ENCODE measurements at regions not wholly inside any gene's neighbourhood (a gene's known extent, or its start where the extent isn't known, plus 50 kb on each side); places are given as distances from the start of the nearest gene placed in this dataset.

GRCh38 chr17:10249271-10250010 lies 51.0 kb upstream of the GAS7 start:
- TF ChIP-seq, protein P1, sequence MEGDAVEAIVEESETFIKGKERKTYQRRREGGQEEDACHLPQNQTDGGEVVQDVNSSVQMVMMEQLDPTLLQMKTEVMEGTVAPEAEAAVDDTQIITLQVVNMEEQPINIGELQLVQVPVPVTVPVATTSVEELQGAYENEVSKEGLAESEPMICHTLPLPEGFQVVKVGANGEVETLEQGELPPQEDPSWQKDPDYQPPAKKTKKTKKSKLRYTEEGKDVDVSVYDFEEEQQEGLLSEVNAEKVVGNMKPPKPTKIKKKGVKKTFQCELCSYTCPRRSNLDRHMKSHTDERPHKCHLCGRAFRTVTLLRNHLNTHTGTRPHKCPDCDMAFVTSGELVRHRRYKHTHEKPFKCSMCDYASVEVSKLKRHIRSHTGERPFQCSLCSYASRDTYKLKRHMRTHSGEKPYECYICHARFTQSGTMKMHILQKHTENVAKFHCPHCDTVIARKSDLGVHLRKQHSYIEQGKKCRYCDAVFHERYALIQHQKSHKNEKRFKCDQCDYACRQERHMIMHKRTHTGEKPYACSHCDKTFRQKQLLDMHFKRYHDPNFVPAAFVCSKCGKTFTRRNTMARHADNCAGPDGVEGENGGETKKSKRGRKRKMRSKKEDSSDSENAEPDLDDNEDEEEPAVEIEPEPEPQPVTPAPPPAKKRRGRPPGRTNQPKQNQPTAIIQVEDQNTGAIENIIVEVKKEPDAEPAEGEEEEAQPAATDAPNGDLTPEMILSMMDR (IDR thresholded peaks at IDR 0.05; ENCODE audit: unreplicated experiment) = no peak
- Mint-ChIP-seq H3K9me3 (ENCODE audit: unreplicated experiment) (no peaks in the 10 kb centered on the region), H3K27ac (ENCODE audit: low read depth, unreplicated experiment) (no peak overlapping the region), H3K4me3 (ENCODE audit: unreplicated experiment) (no peak overlapping the region), H3K4me1 (ENCODE audit: insufficient read depth, unreplicated experiment) (no peaks in the 10 kb centered on the region), H3K36me3 (ENCODE audit: insufficient read depth, unreplicated experiment) (no peaks in the 10 kb centered on the region), H3K27me3 (ENCODE audit: insufficient read depth, unreplicated experiment) (peaks cover 38% of the 10 kb centered on the region)
- intact Hi-C loops (cut with micrococcal nuclease) = no loop called here
- no TSS peak for BruUV-seq (replicated peaks)
- ChIA-PET CTCF (interaction anchor here (0.6 kb wide), 3 partner anchors 314 to 626 kb away, joined by 3 read pairs; no protein-coding TSS in a partner anchor), POLR2A (no interaction called here)
- DNase-seq (ENCODE audit: unreplicated experiment) = no peak
